ENCODE measurements at regions not wholly inside any gene's neighbourhood (a gene's known extent, or its start where the extent isn't known, plus 50 kb on each side); places are given as distances from the start of the nearest gene placed in this dataset.
"Not testable (repeated sequence)": the region's sequence is repeated elsewhere in the genome, so short reads cannot be mapped to it uniquely, and the experiment has no call there.

- Histone ChIP-seq H3K4me3 (no peak overlapping the region), H3K4me1 (replicated peaks in 1 of 2) (peaks cover 13 to 25% of the 10 kb centered on the region in 2 donors), H3K27ac (no peak overlapping the region)
- WGBS, 10 experiments, result 7 to 97% (median 40%) methylated on average over 1 to 14 of the region's 16 CpGs; no CpG with 5 or more reads in 1 of the 10 experiments
- in situ Hi-C loops (cut with MboI; ENCODE audit: low pct_unique_long_range_greater_than_20kb in 2 of 9, low sequenced_read_pairs in 9 of 9, unreplicated experiment in 9 of 9), result no loop called here
- no peak for ATAC-seq (replicated peaks in 6 of 8)
These were observed 81.7 kb upstream of the AFDN start for GRCh38 chr6:167744681-167745669.

DNA sequence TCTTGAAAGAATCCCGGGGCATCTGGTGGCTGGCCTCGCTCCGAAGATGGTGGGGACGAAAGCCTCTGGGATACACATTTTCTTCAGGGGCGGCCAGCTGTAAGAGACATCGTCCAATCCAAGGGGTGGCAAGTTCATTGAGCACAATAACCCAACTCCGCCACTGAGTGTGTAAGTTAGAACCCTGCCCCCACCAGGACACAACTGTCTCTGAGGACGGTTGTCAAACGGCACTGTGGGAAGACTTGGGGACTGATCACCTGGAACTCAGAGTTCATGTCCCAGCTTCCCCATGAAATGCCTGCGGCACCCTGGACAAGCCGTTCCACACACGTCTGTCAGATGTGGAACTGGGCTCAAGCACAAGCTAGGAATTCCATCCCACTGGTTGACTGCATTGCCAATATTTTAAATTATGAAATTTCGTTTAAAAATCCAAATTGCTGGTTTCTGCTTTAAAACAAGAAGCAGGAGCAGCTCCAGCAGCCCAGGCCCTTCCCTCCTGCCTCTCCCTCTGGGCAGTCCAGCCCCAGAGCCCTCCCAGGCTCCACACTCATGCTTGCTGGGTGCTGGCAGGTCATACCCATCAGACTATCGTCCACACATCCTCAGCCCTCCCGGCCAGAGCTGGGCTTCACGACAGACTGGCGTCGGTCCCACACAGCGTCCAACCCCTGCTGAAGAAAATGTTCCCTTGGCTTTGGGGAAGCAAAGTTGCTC is 80.9 kb upstream of the AFDN start:
- ATAC-seq (replicated peaks in 6 of 8), result no peak
- in situ Hi-C loops (cut with MboI; ENCODE audit: low pct_unique_long_range_greater_than_20kb in 2 of 9, low sequenced_read_pairs in 9 of 9, unreplicated experiment in 9 of 9), result no loop called here
- Histone ChIP-seq H3K4me1 (replicated peaks in 1 of 2) (peaks cover 13 to 25% of the 10 kb centered on the region in 2 donors), H3K4me3 (no peak overlapping the region), H3K27ac (no peak overlapping the region)
- 4 to 100% (median 71%) methylated on average over 2 to 9 of the region's 19 CpGs; no CpG with 5 or more reads in 4 of the 10 experiments for WGBS, 10 experiments

- Histone ChIP-seq H3K4me1 (replicated peaks in 1 of 2) (peaks cover 13 to 25% of the 10 kb centered on the region in 2 donors), H3K27ac (no peak overlapping the region), H3K4me3 (no peak overlapping the region)
- WGBS, 10 experiments, result 29 to 91% (median 71%) methylated on average over 2 to 9 of the region's 17 CpGs; no CpG with 5 or more reads in 4 of the 10 experiments
- no peak for ATAC-seq (replicated peaks in 6 of 8)
- in situ Hi-C loops (cut with MboI; ENCODE audit: low pct_unique_long_range_greater_than_20kb in 2 of 9, low sequenced_read_pairs in 9 of 9, unreplicated experiment in 9 of 9), result no loop called here
These were observed 80.3 kb upstream of the AFDN start for GRCh38 chr6:167746390-167746907.

DNA sequence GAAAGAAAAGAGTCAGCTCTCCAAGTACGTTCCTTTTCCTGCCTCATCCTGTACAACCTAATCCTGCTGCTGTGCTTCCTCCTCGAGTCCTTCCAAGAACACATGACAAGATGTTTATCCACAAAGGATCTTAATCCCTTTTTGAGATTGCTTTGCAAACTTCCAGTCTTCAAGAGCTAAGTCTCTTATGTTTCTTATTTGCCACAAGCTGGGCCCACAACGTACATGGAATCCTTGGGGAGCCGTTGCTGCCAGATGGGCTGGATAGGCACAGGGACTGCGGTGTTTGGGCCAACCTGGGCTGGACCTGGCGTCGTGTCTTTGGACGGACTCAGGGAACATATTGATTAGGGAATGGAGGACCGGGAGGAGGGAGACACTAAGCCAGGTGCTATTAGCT is 79.7 kb upstream of the AFDN start:
- no peak for ATAC-seq (replicated peaks in 6 of 8)
- no peak overlapping the region for H3K4me3 ChIP-seq
- H3K27ac ChIP-seq, result peak overlapping the region in 1 of 2 donors; percentile 63
- peaks cover 13 to 25% of the 10 kb centered on the region in 2 donors for H3K4me1 ChIP-seq (replicated peaks in 1 of 2)
- in situ Hi-C loops (cut with MboI; ENCODE audit: low pct_unique_long_range_greater_than_20kb in 2 of 9, low sequenced_read_pairs in 9 of 9, unreplicated experiment in 9 of 9), result no loop called here
- 8 to 92% (median 65%) methylated on average over 3 to 9 of the region's 9 CpGs; no CpG with 5 or more reads in 1 of the 10 experiments for WGBS, 10 experiments

GRCh38 chr6:167747645-167748044 is 79.1 kb upstream of the AFDN start:
- 60% methylated on average over 1 of the region's 5 CpGs; no CpG with 5 or more reads in 9 of the 10 experiments for WGBS, 10 experiments
- no peak overlapping the region for H3K27ac ChIP-seq
- peaks cover 13 to 25% of the 10 kb centered on the region in 2 donors for H3K4me1 ChIP-seq (replicated peaks in 1 of 2)
- no peak for ATAC-seq (replicated peaks in 6 of 8)
- H3K4me3 ChIP-seq, result no peak overlapping the region
- in situ Hi-C loops (cut with MboI; ENCODE audit: low pct_unique_long_range_greater_than_20kb in 2 of 9, low sequenced_read_pairs in 9 of 9, unreplicated experiment in 9 of 9), result no loop called here

GRCh38 chr6:167748046-167748445 is 78.7 kb upstream of the AFDN start:
- Histone ChIP-seq H3K4me1 (replicated peaks in 1 of 2) (peaks cover 13 to 25% of the 10 kb centered on the region in 2 donors), H3K27ac (peak overlapping the region in 1 of 2 donors; percentile 76), H3K4me3 (no peak overlapping the region)
- WGBS, 10 experiments, result 60 to 94% (median 93%) methylated on average over 1 to 3 of the region's 11 CpGs; no CpG with 5 or more reads in 7 of the 10 experiments
- in situ Hi-C loops (cut with MboI; ENCODE audit: low pct_unique_long_range_greater_than_20kb in 2 of 9, low sequenced_read_pairs in 9 of 9, unreplicated experiment in 9 of 9), result no loop called here
- ATAC-seq (replicated peaks in 6 of 8), result peak in 1 of 8 experiments; percentile 4

GRCh38 chr6:167748458-167749379 is 78.0 kb upstream of the AFDN start:
- Histone ChIP-seq H3K4me1 (replicated peaks in 1 of 2) (peaks cover 13 to 25% of the 10 kb centered on the region in 2 donors), H3K4me3 (no peak overlapping the region), H3K27ac (peak overlapping the region in 1 of 2 donors; percentile 76)
- ATAC-seq (replicated peaks in 6 of 8), result peak in 5 of 8 experiments; percentile 59 to 90 (median 82)
- WGBS, 10 experiments, result 33 to 85% (median 60%) methylated on average over 1 to 13 of the region's 26 CpGs; no CpG with 5 or more reads in 3 of the 10 experiments
- in situ Hi-C loops (cut with MboI; ENCODE audit: low pct_unique_long_range_greater_than_20kb in 2 of 9, low sequenced_read_pairs in 9 of 9, unreplicated experiment in 9 of 9), result no loop called here

- Histone ChIP-seq H3K4me3 (no peak overlapping the region), H3K27ac (no peak overlapping the region), H3K4me1 (replicated peaks in 1 of 2) (peaks cover 13 to 29% of the 10 kb centered on the region in 2 donors)
- no peak for ATAC-seq (replicated peaks in 6 of 8)
- in situ Hi-C loops (cut with MboI; ENCODE audit: low pct_unique_long_range_greater_than_20kb in 2 of 9, low sequenced_read_pairs in 9 of 9, unreplicated experiment in 9 of 9), result no loop called here
- 0 to 100% (median 92%) methylated on average over 1 to 2 of the region's 4 CpGs; no CpG with 5 or more reads in 6 of the 10 experiments for WGBS, 10 experiments
These were observed 75.8 kb upstream of the AFDN start for GRCh38 chr6:167750956-167751358.

- H3K4me3 ChIP-seq, result no peak overlapping the region
- no peak overlapping the region for H3K27ac ChIP-seq
- no peak for ATAC-seq (replicated peaks in 6 of 8)
- in situ Hi-C loops (cut with MboI; ENCODE audit: low pct_unique_long_range_greater_than_20kb in 2 of 9, low sequenced_read_pairs in 9 of 9, unreplicated experiment in 9 of 9), result no loop called here
- H3K4me1 ChIP-seq (replicated peaks in 1 of 2), result peaks cover 15 to 29% of the 10 kb centered on the region in 2 donors
- WGBS, 10 experiments, result 55 to 100% (median 95%) methylated on average over 1 to 7 of the region's 7 CpGs; no CpG with 5 or more reads in 4 of the 10 experiments
These were observed 75.1 kb upstream of the AFDN start for GRCh38 chr6:167751579-167752115.

- H3K27ac ChIP-seq; H3K4me3 ChIP-seq; ATAC-seq (replicated peaks in 6 of 8); in situ Hi-C loops (cut with MboI; ENCODE audit: low pct_unique_long_range_greater_than_20kb in 2 of 9, low sequenced_read_pairs in 9 of 9, unreplicated experiment in 9 of 9): not testable (repeated sequence)
- WGBS, 10 experiments, result 20 to 75% methylated on average over 1 to 2 of the region's 2 CpGs; no CpG with 5 or more reads in 8 of the 10 experiments
- H3K4me1 ChIP-seq (replicated peaks in 1 of 2), result peaks cover 24 to 27% of the 10 kb centered on the region in 2 donors
These were observed 73.4 kb upstream of the AFDN start for GRCh38 chr6:167753281-167753680.

GRCh38 chr6:167754691-167755090 is 72.0 kb upstream of the AFDN start:
- Histone ChIP-seq H3K4me1 (replicated peaks in 1 of 2) (peaks cover 12 to 14% of the 10 kb centered on the region in 2 donors), H3K27ac (no peak overlapping the region), H3K4me3 (no peak overlapping the region)
- in situ Hi-C loops (cut with MboI; ENCODE audit: low pct_unique_long_range_greater_than_20kb in 2 of 9, low sequenced_read_pairs in 9 of 9, unreplicated experiment in 9 of 9), result no loop called here
- ATAC-seq (replicated peaks in 6 of 8), result no peak
- 51 to 100% (median 84%) methylated on average over 1 to 10 of the region's 10 CpGs for WGBS, 10 experiments

DNA sequence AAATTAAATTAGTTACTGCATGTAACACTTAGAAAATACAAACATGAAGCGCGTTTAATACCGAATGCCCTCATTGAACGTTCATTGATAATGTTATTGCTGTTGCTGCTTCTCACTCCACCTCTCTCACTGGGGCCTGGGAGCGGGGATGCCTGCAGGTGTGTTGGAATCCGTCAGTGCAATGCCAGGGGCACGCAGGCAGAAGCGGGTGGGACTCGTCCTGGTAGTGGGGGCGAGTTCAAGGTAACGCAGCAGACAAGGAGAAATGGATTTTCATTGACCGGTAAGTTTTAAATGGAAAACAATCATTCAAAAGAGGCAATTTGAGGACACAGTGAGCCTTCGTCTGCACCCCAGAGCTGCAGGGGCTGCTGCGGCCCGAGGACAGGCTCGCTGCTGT is 71.2 kb upstream of the AFDN start:
- H3K27ac ChIP-seq, result no peak overlapping the region
- in situ Hi-C loops (cut with MboI; ENCODE audit: low pct_unique_long_range_greater_than_20kb in 2 of 9, low sequenced_read_pairs in 9 of 9, unreplicated experiment in 9 of 9), result no loop called here
- no peak for ATAC-seq (replicated peaks in 6 of 8)
- H3K4me3 ChIP-seq, result no peak overlapping the region
- 40 to 100% (median 95%) methylated on average over 2 to 11 of the region's 16 CpGs; no CpG with 5 or more reads in 1 of the 10 experiments for WGBS, 10 experiments
- H3K4me1 ChIP-seq (replicated peaks in 1 of 2), result peaks cover 12 to 14% of the 10 kb centered on the region in 2 donors
